ENCODE measurements at regions not wholly inside any gene's neighbourhood (a gene's known extent, or its start where the extent isn't known, plus 50 kb on each side); places are given as distances from the start of the nearest gene placed in this dataset.

DNA sequence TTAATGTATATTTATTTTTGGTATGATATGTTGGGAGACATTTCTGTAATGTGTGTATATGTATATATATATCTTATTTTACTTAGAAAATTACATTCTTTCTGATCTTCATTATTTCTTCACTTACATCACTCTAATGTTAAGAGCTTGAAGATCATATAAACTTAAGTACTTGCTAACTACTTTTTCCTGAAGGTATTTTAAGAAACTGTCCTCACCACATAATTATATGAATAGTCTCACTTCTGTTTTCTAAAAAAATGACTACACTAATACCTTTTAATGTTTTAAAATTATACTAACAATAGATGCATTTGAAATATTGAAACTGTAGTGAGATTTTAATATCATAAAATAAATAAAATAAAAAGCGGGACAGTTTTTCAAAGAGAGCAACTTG lies 377.1 kb downstream of the LRRIQ3 start:
- TF ChIP-seq POLR2A (IDR thresholded peaks at IDR 0.05; ENCODE audit: low read depth, low read length) (no peak), POLR2AphosphoS5 (IDR thresholded peaks at IDR 0.05; ENCODE audit: low read depth, low read length) (no peak), SPI1 (IDR thresholded peaks at IDR 0.05; ENCODE audit: low read depth, low read length) (no peak), TAF1 (IDR thresholded peaks at IDR 0.05; ENCODE audit: low read depth, low read length) (no peak), POU2F2 (IDR thresholded peaks at IDR 0.05; ENCODE audit: low read depth, low read length) (no peak)
